SKM-1 (cell line): ENCODE measurements at regions not wholly inside any gene's neighbourhood (a gene's known extent, or its start where the extent isn't known, plus 50 kb on each side); places are given as distances from the start of the nearest gene placed in this dataset.

Experiments used
- DNase-seq: peaks from one replicate; lab custom pipeline; 2025; ENCODE audit not compliant: unreplicated experiment; lab: John Stamatoyannopoulos, UW

- DNase-seq = no peak
Observed at GRCh38 chr13:22592515-22592914, 588.3 kb upstream of the SGCG start.

- DNase-seq = no peak
Observed at GRCh38 chr13:22594041-22594440, 586.7 kb upstream of the SGCG start.

GRCh38 chr13:22596171-22596863 is 584.5 kb upstream of the SGCG start:
- no peak for DNase-seq

GRCh38 chr13:22599156-22599555 is 581.6 kb upstream of the SGCG start:
- no peak for DNase-seq

- DNase-seq = no peak
Observed at GRCh38 chr13:22618002-22618401, 562.8 kb upstream of the SGCG start.

- DNase-seq = no peak
Observed at GRCh38 chr13:22625691-22626090, 555.1 kb upstream of the SGCG start.

- DNase-seq = no peak
Observed at GRCh38 chr13:22629374-22629773, 551.4 kb upstream of the SGCG start.

- no peak for DNase-seq
Observed at GRCh38 chr13:22642088-22642487, 538.7 kb upstream of the SGCG start.

- no peak for DNase-seq
Observed at GRCh38 chr13:22644941-22645340, 535.8 kb upstream of the SGCG start.

GRCh38 chr13:22647156-22647850 is 533.5 kb upstream of the SGCG start:
- DNase-seq = no peak

GRCh38 chr13:22648320-22648801 is 532.4 kb upstream of the SGCG start:
- no peak for DNase-seq

- no peak for DNase-seq
Observed at GRCh38 chr13:22652796-22653195, 528.0 kb upstream of the SGCG start.

- DNase-seq = no peak
Observed at GRCh38 chr13:22653866-22654265, 526.9 kb upstream of the SGCG start.

GRCh38 chr13:22655106-22655852 is 525.5 kb upstream of the SGCG start:
- DNase-seq = no peak

GRCh38 chr13:22662771-22663170 is 518.0 kb upstream of the SGCG start:
- no peak for DNase-seq

- DNase-seq = no peak
Observed at GRCh38 chr13:22665506-22665905, 515.3 kb upstream of the SGCG start.

GRCh38 chr13:22690756-22691155 is 490.0 kb upstream of the SGCG start:
- DNase-seq = no peak

GRCh38 chr13:22693691-22694090 is 487.1 kb upstream of the SGCG start:
- no peak for DNase-seq

- DNase-seq = no peak
Observed at GRCh38 chr13:22696433-22696832, 484.3 kb upstream of the SGCG start.

- DNase-seq = no peak
Observed at GRCh38 chr13:22698467-22698866, 482.3 kb upstream of the SGCG start.

GRCh38 chr13:22700246-22700887 is 480.4 kb upstream of the SGCG start:
- DNase-seq = no peak
